GM21423 (cell line): ENCODE measurements at regions not wholly inside any gene's neighbourhood (a gene's known extent, or its start where the extent isn't known, plus 50 kb on each side); places are given as distances from the start of the nearest gene placed in this dataset.

Experiments used
- ATAC-seq: cut with Tn5 transposase; IDR thresholded peaks from one replicate; pipeline ENCODE4 v1.9.1; 2021; ENCODE audit warnings: mild to moderate bottlenecking, moderate library complexity; ENCODE audit not compliant: unreplicated experiment

DNA sequence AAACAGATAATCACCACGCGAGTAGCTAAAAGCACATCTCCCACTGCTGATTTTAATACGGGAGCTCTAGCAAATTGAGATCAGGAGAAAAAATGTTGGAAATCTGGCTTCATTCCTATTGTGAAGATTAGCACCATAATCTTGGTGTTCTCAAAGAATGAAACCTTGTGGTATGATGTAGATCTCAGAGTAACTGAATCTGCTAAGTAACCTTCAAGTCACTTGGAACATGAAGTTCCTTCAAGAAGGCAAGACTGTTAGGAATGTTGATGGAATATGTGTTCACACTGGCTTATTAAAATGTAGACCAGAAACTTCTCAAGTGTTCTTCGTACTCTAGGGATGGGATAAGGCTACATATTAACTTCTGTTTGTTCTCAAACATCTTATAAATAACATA is 117.4 kb upstream of the CHRM3 start:
- no peak for ATAC-seq

DNA sequence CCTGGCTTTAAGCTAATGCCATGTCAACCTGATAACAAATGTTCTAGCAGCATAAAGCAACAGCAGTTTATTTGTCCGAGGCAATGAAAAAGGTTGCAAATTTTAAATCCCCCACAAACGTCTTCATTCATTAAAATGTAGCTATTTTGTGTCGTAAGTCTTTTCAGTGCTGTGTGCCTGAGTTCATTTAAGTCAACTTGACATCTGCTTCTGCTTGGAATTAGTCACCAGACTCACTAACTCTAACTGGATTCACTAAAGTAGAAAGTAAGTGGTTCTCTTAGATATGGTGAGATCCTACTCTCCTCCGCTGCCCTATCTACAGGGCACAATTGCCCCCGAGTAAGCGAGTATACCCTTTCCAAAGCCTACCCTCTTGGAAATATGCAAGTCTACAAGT is 118.4 kb upstream of the CHRM3 start:
- no peak for ATAC-seq

GRCh38 chr1:239263801-239264200 is 122.6 kb upstream of the CHRM3 start:
- no peak for ATAC-seq

DNA sequence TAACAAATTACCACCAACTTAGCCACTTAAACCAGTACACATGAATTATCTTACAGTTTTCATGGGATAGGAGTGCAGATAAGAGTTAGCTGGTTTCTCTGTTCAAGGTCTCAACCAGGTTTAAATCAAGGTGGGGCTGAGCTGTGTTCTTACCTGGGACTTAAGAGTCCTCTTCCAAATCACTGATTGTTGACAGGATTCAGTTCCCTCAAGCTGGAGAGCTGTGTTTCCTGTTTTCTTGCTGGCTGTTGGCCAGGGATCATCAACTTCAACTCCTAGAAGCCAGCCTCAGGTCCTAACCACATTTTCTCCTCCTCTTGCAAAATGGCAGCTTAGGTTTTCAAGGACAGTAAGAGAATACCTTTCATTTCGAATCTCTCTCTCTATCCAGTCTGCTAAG is 123.8 kb upstream of the CHRM3 start:
- ATAC-seq = no peak

GRCh38 chr1:239261521-239261920 is 124.8 kb upstream of the CHRM3 start:
- ATAC-seq = no peak

- no peak for ATAC-seq
These were observed 125.5 kb upstream of the CHRM3 start for GRCh38 chr1:239260842-239261241.

DNA sequence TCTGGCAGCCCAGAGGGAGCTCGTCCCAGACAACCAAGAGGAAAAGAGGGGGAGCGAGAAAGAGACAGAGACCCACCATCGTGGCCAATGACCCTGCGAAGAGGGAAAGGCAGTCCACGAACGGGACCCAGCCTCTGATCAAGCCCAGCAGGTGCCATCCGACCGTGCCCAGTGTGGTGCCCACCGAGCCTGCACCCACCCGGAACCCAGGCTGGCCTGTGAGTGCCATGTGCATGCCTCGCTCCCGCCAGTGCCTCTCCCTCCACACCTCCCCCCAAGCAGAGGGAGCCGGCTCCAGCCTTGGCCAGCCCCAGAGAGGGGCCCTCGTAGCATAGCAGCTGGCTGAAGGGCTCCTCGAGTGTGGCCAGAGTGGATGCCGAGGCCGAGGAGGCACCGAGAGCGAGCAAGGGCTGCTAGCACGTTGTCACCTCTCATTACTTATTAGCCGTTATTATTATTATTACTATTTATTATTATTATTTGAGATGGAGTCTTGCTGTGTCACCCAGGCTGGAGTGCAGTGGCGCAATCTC is 130.7 kb upstream of the CHRM3 start:
- no peak for ATAC-seq

- no peak for ATAC-seq
These were observed 131.4 kb upstream of the CHRM3 start for GRCh38 chr1:239254999-239255398.

DNA sequence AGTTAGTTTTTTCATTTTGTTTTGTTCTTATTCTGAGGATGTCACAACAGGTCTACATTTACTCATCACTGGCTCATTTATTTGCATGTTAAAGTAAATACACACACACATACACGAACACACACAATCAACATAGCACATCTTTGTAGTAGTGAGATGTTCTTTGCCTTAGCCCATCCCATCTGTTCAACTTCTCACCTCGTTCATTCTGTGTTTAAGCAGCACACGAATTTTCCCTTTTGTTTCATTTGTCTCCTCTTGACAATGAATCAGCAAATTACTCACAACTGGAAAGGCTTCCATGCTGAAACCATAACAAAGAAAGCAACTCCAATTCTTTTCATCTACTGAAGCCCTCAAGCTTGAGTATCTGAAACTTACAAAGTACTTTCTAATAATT is 133.3 kb upstream of the CHRM3 start:
- ATAC-seq = no peak

- ATAC-seq = no peak
These were observed 135.9 kb upstream of the CHRM3 start for GRCh38 chr1:239250353-239251035.

GRCh38 chr1:239247285-239247684 is 139.1 kb upstream of the CHRM3 start:
- ATAC-seq = no peak

GRCh38 chr1:239244084-239244483 is 142.3 kb upstream of the CHRM3 start:
- ATAC-seq = no peak

GRCh38 chr1:239243006-239243405 is 143.4 kb upstream of the CHRM3 start:
- no peak for ATAC-seq

DNA sequence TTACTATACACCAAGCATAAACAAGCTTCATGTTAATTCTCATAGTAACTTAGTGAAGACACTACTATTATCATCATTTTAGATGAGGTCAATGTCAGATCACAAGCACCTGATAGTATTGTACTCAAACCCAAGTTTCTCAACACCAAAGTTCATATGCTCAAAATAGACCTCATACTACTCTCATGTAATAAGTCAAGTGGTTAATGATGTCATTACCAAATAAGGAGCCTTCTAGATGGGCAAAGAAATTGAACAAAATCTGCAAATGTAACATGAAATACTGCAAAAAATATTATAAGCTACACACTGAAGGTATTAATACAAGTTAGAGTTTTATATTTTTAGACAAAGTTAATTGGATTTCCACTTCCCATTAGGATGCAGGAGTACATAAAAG is 144.0 kb upstream of the CHRM3 start:
- ATAC-seq = no peak

DNA sequence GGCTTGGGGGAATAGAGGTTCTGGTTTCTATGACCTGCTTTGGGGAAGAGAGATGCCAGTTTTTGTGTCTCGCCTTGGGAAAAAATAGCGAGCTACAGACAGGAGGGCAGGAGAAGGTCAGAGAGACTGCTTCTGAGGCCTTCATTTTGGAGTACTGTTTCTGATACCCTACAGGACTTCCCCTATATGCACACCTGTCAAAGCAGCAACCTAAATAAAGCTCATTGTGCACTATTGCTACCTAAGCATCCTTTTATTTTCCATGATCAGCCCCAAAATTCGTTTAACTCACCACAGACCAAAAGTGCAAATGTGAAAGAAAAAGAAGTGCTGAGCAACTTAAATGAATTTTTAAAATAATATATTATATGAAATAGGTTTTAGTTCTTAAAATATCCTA is 145.6 kb upstream of the CHRM3 start:
- ATAC-seq = no peak

DNA sequence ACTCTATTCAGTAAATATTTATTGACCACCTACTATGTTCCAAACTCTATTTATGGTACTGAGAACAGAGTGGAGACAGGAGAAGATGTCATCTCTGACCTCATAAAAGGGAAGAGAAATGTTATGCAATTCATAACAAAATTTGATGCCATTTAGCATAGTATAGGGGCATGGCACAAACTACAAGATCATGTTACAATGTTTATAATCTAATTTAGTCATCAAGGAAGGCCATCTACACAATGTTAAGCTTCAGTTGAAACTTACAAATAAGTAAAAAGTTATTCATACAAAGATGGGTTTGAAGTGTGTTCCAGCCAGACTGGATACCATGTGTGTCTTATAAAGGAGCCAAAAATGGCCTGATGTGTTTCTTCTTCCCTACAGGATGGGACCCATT is 146.8 kb upstream of the CHRM3 start:
- no peak for ATAC-seq

DNA sequence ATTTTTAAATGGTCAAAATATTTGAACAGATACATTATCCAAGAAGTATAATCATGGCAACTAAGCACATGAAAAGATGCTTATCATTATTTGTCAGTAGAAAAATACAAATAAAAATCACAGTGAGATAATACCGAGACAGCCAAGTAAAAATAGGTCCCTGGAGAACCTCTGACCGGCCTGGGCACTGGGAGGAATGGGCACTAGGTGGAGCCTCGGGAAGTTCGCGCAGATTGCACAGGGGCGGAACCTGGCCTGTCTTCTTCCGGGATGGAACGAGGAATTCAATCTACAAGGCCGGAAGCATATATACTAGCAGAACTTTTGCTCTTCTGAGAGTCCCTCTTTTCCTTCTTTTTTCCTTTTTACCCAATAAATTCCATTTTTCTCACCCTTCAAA is 148.5 kb upstream of the CHRM3 start:
- no peak for ATAC-seq

DNA sequence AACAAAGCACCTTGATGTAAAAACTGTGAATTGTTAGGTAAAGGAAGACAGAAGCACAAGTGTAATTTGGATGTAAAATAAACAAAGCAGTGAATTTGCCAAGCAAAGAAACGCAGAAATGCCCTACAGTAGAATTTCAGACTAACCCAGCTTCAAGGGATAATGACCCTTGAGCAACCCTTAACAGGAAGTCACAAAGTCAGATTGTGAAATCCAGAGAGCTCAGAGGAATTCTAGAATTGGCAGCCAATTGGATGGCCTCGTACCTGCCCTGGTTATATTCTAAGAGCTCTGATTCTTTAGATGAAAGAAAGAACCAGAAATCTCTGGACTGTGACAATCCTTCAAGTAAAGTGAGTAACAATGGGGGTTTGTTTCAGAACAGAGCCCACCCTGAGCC is 152.7 kb upstream of the CHRM3 start:
- ATAC-seq = no peak

DNA sequence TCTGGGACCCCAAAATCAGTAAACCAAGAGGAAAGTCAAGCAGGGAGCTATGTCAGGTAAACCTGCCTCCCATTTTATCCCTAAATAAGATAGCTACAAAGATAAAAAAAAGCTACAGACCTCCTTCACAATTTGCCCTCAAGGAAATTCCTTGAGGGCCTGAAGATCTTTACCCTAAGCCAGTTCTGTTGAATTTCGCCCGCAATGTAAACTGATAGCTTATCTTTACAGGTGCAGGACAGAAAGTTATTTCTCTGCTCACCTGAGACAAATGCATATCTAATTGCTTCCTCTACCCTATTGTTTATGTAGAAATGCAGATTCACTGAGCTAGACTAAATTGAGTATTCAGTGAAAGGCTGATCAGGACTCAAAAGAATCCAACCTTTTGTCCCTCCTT is 153.4 kb upstream of the CHRM3 start:
- no peak for ATAC-seq

DNA sequence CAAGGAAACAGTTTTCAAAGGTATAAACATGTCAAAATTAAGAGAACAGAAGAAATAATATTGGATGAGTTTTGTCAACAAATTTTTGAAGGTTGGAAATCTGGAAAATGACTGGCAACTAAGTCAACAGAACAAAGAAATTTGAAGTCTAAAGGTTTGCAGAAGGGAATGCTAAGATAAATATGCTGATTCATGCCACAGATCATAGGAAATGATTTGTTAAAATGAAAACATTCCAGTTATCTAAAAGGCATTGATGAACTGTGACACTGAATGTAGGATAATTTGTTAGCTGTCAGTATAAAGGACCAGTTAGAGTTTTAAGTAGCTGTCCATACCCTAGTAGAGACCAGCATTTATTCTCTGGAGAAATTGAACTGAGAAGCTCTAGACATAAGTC is 157.9 kb upstream of the CHRM3 start:
- no peak for ATAC-seq

DNA sequence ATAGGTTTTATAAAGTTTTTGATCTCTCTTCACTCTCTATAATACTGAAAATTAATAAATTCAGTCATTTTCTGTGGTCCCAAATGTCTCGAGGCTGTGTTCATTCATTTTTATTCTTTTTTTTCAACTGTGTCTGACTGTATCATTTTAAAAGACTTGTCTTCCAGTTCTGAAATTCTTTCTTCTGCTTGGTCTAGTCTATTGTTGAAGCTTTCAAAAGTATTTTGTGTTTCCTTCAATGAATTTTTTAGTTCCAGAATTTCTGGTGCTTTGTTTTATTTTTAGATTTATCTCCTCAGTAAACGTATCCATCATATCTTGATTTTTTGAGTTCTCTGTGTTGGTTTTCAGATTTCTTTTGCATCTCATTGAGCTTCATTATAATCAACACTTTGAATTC is 161.0 kb upstream of the CHRM3 start:
- no peak for ATAC-seq

GRCh38 chr1:239224100-239224499 is 162.3 kb upstream of the CHRM3 start:
- no peak for ATAC-seq

GRCh38 chr1:239222999-239223398 is 163.4 kb upstream of the CHRM3 start:
- no peak for ATAC-seq
